Adrenal gland (tissue), 9 donors: ENCODE measurements at regions not wholly inside any gene's neighbourhood (a gene's known extent, or its start where the extent isn't known, plus 50 kb on each side); places are given as distances from the start of the nearest gene placed in this dataset.

ENCODE experiments used
- DNase-seq, 7 donors: peaks; one replicate each; pipeline ENCODE4 v3.0.0-alpha.2; 2019 to 2020
- H3K27ac ChIP-seq, 5 donors: fragments of 200-600 bp; sonication (generic) in 4 of 5; 1 replicate in 3 of 5; 2 replicates in 2 of 5; pipeline versions ENCODE4 v1.5.1 to v1.8.0; 2016 to 2020; ENCODE audit warnings: mild to moderate bottlenecking in 1 of 5
- H3K27me3 ChIP-seq: fragments of 200-600 bp; 2 replicates; pipeline ENCODE4 v1.8.0; 2021
- H3K36me3 ChIP-seq, 2 donors: fragments of 200-600 bp; replicated peaks in 1 of 2; 1 replicate in 1 of 2; 2 replicates in 1 of 2; pipeline versions ENCODE4 v1.5.1 to v1.8.0; 2018 to 2022
- H3K4me1 ChIP-seq, 2 donors: fragments of 200-600 bp; replicated peaks in 1 of 2; 1 replicate in 1 of 2; 2 replicates in 1 of 2; pipeline versions ENCODE4 v1.5.1 to v1.8.0; 2018 to 2021
- H3K4me3 ChIP-seq, 4 donors: fragments of 200-600 bp; sonication (generic) in 3 of 4; one replicate each; pipeline ENCODE4 v1.5.1; 2016 to 2018
- H3K9me3 ChIP-seq, 3 donors: fragments of 200-600 bp; sonication (generic) in 1 of 3; replicated peaks in 1 of 3; 1 replicate in 2 of 3; 2 replicates in 1 of 3; pipeline versions ENCODE4 v1.5.1 to v1.8.0; 2016 to 2021
- POLR2A ChIP-seq, 2 donors: fragments of 450-650 bp; IDR thresholded peaks; one replicate each; pipeline ENCODE4 v1.6.1; 2017; ENCODE audit warnings: antibody characterized with exemption in 2 of 2, mild to moderate bottlenecking in 2 of 2, moderate library complexity in 1 of 2
- WGBS, 4 donors: extraction: QIAGEN DNeasy Blood & Tissue Kit in 2 of 4; methylation state at CpG; one replicate each; pipeline versions ENCODE4 v1.1.5 to v1.1.7; 2013 to 2017; 5-methylcytosine and 5-hydroxymethylcytosine counted together
- intact Hi-C, 2 donors: fragments of 100-400 bp; cut with DNase I; formaldehyde crosslinking; loops; one replicate each; pipeline versions ENCODE4 v1.14.1 to v1.15.0; 2022 to 2023
- TF ChIP-seq, protein P1 (sequence below), 6 experiments: fragments of 450-650 bp in 4 of 6; fragments of 200-600 bp in 2 of 6; sonication (generic) in 1 of 6; IDR thresholded peaks; 1 replicate in 5 of 6; 2 replicates in 1 of 6; pipeline versions ENCODE4 v1.5.1 to v1.8.0; 2016 to 2021; ENCODE audit warnings: antibody characterized with exemption in 6 of 6, mild to moderate bottlenecking in 2 of 6, moderate library complexity in 1 of 6
- donor health status: healthy with polysubstance abuse.
- donor health status: Bipolar disorder and iron deficiency.
- donor health status: DM: yes; HTN: yes; CAD: no.
- donor health status: DM: no; HTN: no; CAD: no.
- donor health status: DM: no; HTN: no; CAD: no.

DNA sequence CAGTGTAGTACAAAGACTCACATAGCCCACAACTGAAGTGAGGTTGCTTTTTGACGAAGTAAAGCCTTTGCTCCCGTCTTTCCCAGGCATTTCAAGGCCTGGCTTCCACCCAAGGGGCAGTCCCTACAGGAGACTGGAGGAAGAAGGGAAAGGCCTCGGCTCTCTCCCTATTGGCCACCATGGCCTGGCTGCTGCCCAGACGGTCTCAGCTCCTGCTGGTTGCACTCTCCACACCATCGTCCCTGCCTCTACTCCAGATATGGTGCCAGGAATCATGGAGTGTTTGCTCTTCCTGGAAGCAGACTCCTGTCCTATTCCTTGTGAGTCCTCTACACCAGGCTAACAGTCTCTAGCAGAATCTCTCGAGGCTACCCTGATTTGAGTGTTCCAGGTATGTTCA lies 124.1 kb upstream of the UQCRFS1 start:
- H3K36me3 ChIP-seq: no peaks in the 10 kb centered on the region
- no peaks in the 10 kb centered on the region for H3K4me1 ChIP-seq
- no peak for DNase-seq
- H3K27me3 ChIP-seq: no peaks in the 10 kb centered on the region
- H3K4me3 ChIP-seq: no peak overlapping the region
- intact Hi-C loops: no loop called here
- TF ChIP-seq, protein P1, sequence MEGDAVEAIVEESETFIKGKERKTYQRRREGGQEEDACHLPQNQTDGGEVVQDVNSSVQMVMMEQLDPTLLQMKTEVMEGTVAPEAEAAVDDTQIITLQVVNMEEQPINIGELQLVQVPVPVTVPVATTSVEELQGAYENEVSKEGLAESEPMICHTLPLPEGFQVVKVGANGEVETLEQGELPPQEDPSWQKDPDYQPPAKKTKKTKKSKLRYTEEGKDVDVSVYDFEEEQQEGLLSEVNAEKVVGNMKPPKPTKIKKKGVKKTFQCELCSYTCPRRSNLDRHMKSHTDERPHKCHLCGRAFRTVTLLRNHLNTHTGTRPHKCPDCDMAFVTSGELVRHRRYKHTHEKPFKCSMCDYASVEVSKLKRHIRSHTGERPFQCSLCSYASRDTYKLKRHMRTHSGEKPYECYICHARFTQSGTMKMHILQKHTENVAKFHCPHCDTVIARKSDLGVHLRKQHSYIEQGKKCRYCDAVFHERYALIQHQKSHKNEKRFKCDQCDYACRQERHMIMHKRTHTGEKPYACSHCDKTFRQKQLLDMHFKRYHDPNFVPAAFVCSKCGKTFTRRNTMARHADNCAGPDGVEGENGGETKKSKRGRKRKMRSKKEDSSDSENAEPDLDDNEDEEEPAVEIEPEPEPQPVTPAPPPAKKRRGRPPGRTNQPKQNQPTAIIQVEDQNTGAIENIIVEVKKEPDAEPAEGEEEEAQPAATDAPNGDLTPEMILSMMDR (IDR thresholded peaks at IDR 0.05): no peak
- no peak for TF ChIP-seq POLR2A (IDR thresholded peaks at IDR 0.05)
- H3K27ac ChIP-seq: no peak overlapping the region
- H3K9me3 ChIP-seq: peaks cover 0 to 7% (median 0%) of the 10 kb centered on the region in 3 donors
- WGBS, 4 donors: 43 to 50% (median 49%) methylated on average over 4 to 6 of the region's 6 CpGs

DNA sequence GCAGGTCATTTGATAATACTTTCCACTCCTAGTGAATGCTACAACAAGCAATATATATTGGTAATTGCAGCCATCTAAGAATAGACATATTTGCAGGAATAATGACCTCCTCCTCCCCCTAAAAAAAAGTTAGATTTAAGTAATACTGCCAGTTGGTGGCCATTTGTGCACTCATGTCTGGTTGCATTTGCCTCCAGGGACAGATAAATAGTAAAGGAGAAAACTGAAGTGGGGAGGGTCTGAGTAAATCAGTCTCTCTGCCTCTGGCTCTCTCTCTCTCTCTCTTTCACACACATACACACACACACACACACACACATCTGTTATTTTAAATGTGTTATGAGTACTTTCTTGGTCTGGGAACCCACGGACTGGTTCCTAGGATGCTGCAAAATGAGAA lies 125.5 kb upstream of the UQCRFS1 start:
- no peaks in the 10 kb centered on the region for H3K36me3 ChIP-seq
- intact Hi-C loops: no loop called here
- no peaks in the 10 kb centered on the region for H3K4me1 ChIP-seq
- no peak overlapping the region for H3K27ac ChIP-seq
- no peak for DNase-seq
- TF ChIP-seq, protein P1 (IDR thresholded peaks at IDR 0.05): no peak
- TF ChIP-seq POLR2A (IDR thresholded peaks at IDR 0.05): no peak
- 42 to 60% (median 54%) methylated on average over 1 of the region's 1 CpG for WGBS, 4 donors
- H3K27me3 ChIP-seq: no peaks in the 10 kb centered on the region
- no peak overlapping the region for H3K4me3 ChIP-seq
- peaks cover 0 to 13% (median 5%) of the 10 kb centered on the region in 3 donors for H3K9me3 ChIP-seq

DNA sequence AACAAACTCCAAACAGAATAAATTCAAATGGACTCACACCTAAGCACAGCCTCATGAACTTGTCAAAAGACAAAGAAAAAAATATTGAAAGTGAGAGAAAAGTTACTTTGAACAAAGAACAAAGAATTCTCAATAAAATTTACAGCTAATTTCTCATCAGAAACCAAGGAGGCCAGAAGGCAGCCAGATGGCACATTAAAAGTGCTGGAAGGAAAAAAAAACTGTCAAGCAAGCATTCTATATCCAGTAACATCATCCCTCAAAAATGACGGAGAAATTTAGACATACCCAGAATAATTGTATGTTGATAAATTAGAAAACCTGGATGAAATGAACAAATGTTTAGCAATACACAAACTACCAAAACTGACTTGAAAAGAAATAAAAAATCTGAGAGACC lies 129.8 kb upstream of the UQCRFS1 start:
- Histone ChIP-seq H3K4me1 (no peaks in the 10 kb centered on the region), H3K36me3 (no peaks in the 10 kb centered on the region), H3K27ac (no peak overlapping the region), H3K4me3 (no peak overlapping the region), H3K9me3 (peaks cover 7 to 23% (median 13%) of the 10 kb centered on the region in 3 donors), H3K27me3 (no peaks in the 10 kb centered on the region)
- no peak for TF ChIP-seq POLR2A (IDR thresholded peaks at IDR 0.05)
- TF ChIP-seq, protein P1 (IDR thresholded peaks at IDR 0.05): no peak
- WGBS, 4 donors: 76 to 86% (median 82%) methylated on average over 1 of the region's 1 CpG
- intact Hi-C loops: no loop called here
- DNase-seq: no peak

DNA sequence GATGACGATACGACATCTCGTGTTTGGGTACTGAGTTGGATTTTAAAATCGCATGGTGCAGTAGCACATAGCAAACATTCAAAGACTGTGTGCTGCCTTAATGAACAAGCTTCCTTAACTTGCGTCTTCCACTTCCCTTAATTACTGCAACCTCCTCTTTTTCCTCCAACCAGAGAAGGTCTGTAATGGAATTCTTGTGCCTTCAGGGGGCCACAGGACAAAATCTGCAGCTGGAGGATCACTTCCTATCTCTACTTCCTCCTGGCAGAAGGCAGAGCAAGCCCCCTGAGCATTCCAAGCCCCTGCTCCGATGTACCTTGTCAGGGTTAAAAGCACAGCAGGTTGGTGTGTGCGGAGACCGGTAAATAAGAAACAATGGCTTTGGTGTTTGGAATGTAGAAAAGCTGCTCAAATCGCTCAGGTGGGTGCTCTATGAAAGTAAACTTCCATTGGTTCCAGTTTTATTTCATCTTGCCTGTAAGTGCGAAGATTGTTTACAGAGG lies 151.3 kb upstream of the UQCRFS1 start:
- Histone ChIP-seq H3K36me3 (no peaks in the 10 kb centered on the region), H3K9me3 (peaks cover 0 to 4% (median 0%) of the 10 kb centered on the region in 3 donors), H3K4me3 (no peak overlapping the region), H3K27me3 (no peaks in the 10 kb centered on the region), H3K27ac (no peak overlapping the region), H3K4me1 (no peaks in the 10 kb centered on the region)
- WGBS, 4 donors: 35 to 54% (median 42%) methylated on average over 10 of the region's 10 CpGs
- no peak for TF ChIP-seq POLR2A (IDR thresholded peaks at IDR 0.05)
- TF ChIP-seq, protein P1 (IDR thresholded peaks at IDR 0.05): no peak
- DNase-seq: no peak
- intact Hi-C loops: no loop called here
